Spleen (tissue), 11 donors: ENCODE measurements at regions not wholly inside any gene's neighbourhood (a gene's known extent, or its start where the extent isn't known, plus 50 kb on each side); places are given as distances from the start of the nearest gene placed in this dataset.
A peak's percentile ranks its signal among the peaks of the same experiment; 100 is the strongest.

ENCODE experiments used
- DNase-seq: peaks from one replicate; pipeline ENCODE4 v3.0.0-alpha.2; 2020
- H3K27ac ChIP-seq, 8 donors: fragments of 200-600 bp; sonication (generic) in 7 of 8; 1 replicate in 4 of 8; 2 replicates in 4 of 8; pipeline versions ENCODE4 v1.5.0 to v1.8.0; 2016 to 2021; ENCODE audit warnings: inconsistent platforms in 4 of 8, mild to moderate bottlenecking in 4 of 8, moderate library complexity in 1 of 8
- H3K27me3 ChIP-seq, 7 donors: fragments of 200-600 bp; sonication (generic) in 6 of 7; replicated peaks in 1 of 7; 1 replicate in 4 of 7; 2 replicates in 3 of 7; pipeline versions ENCODE4 v1.5.0 to v1.8.0; 2016 to 2021; ENCODE audit warnings: inconsistent platforms in 3 of 7, mild to moderate bottlenecking in 1 of 7
- H3K36me3 ChIP-seq, 6 donors: fragments of 200-600 bp; sonication (generic) in 5 of 6; 1 replicate in 4 of 6; 2 replicates in 2 of 6; pipeline versions ENCODE4 v1.5.0 to v1.8.0; 2016 to 2021; ENCODE audit warnings: inconsistent platforms in 2 of 6
- H3K4me1 ChIP-seq, 6 donors: fragments of 200-600 bp; sonication (generic) in 5 of 6; 1 replicate in 3 of 6; 2 replicates in 3 of 6; pipeline versions ENCODE4 v1.5.0 to v1.8.0; 2016 to 2021; ENCODE audit warnings: inconsistent platforms in 3 of 6
- H3K4me3 ChIP-seq, 8 donors: fragments of 200-600 bp; sonication (generic) in 7 of 8; 1 replicate in 4 of 8; 2 replicates in 4 of 8; pipeline versions ENCODE4 v1.5.0 to v1.8.0; 2016 to 2021; ENCODE audit warnings: inconsistent platforms in 4 of 8, mild to moderate bottlenecking in 4 of 8, moderate library complexity in 2 of 8
- H3K9me3 ChIP-seq, 8 donors: fragments of 200-600 bp; sonication (generic) in 7 of 8; 1 replicate in 4 of 8; 2 replicates in 4 of 8; pipeline versions ENCODE4 v1.5.0 to v1.8.0; 2016 to 2021; ENCODE audit warnings: inconsistent platforms in 4 of 8
- POLR2A ChIP-seq, 3 donors: fragments of 450-650 bp; IDR thresholded peaks; one replicate each; pipeline ENCODE4 v1.5.1; 2017; ENCODE audit warnings: antibody characterized with exemption in 3 of 3, mild to moderate bottlenecking in 1 of 3
- POLR2AphosphoS5 ChIP-seq, 3 donors: sonication (generic); formaldehyde crosslinking; IDR thresholded peaks; one replicate each; pipeline ENCODE4 v1.5.1; 2017; ENCODE audit warnings: antibody characterized with exemption in 3 of 3
- WGBS, 5 donors: extraction: QIAGEN DNeasy Blood & Tissue Kit in 3 of 5; methylation state at CpG; one replicate each; pipeline versions ENCODE4 v1.1.5 to v1.1.7; 2013 to 2018; 5-methylcytosine and 5-hydroxymethylcytosine counted together
- intact Hi-C: fragments of 100-400 bp; cut with DNase I; formaldehyde crosslinking; loops from one replicate; pipeline ENCODE4 v1.15.0; 2023; ENCODE audit warnings: low total_unique reads
- TF ChIP-seq, protein P1 (sequence below), 11 experiments: fragments of 200-600 bp in 7 of 11; fragments of 450-650 bp in 4 of 11; sonication (generic) in 4 of 11; IDR thresholded peaks in 8 of 11; conservative IDR thresholded peaks in 3 of 11; 1 replicate in 7 of 11; 2 replicates in 4 of 11; pipeline versions ENCODE4 v1.4.0 to v1.8.0; 2016 to 2021; ENCODE audit warnings: antibody characterized with exemption in 11 of 11, inconsistent platforms in 4 of 11, mild to moderate bottlenecking in 1 of 11
- donor health status: healthy with polysubstance abuse.
- donor health status: DM: no; HTN: no; CAD: no; lungs with moderate emphysema.
- donor health status: DM: no; HTN: no; CAD: no.
- donor health status: Bipolar disorder and iron deficiency.
- donor health status: healthy.
- donor health status: DM: no; HTN: no; CAD: no.
- donor health status: DM: yes; HTN: yes; CAD: no.

DNA sequence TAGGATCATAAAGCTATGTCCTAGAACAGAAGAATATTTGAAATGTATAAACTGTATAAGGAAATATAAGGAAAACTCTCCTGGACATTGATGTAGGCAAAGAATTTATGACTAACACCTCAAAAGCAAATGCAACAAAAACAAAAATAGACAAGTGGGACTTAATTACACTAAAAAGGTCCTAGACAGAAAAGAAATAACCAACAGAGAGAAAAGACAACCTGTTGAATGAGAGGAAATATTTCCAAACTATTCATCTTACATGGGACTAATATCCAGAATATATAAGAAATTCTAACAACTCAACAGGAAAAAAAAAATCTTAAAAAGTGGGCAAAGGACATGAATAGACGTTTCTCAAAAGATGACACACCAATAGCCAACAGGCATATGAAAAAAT, 54.4 kb upstream of the PRDX4 start:
- TF ChIP-seq POLR2AphosphoS5 (IDR thresholded peaks at IDR 0.05) (no peak), POLR2A (IDR thresholded peaks at IDR 0.05) (no peak)
- TF ChIP-seq, protein P1, sequence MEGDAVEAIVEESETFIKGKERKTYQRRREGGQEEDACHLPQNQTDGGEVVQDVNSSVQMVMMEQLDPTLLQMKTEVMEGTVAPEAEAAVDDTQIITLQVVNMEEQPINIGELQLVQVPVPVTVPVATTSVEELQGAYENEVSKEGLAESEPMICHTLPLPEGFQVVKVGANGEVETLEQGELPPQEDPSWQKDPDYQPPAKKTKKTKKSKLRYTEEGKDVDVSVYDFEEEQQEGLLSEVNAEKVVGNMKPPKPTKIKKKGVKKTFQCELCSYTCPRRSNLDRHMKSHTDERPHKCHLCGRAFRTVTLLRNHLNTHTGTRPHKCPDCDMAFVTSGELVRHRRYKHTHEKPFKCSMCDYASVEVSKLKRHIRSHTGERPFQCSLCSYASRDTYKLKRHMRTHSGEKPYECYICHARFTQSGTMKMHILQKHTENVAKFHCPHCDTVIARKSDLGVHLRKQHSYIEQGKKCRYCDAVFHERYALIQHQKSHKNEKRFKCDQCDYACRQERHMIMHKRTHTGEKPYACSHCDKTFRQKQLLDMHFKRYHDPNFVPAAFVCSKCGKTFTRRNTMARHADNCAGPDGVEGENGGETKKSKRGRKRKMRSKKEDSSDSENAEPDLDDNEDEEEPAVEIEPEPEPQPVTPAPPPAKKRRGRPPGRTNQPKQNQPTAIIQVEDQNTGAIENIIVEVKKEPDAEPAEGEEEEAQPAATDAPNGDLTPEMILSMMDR (IDR thresholded peaks at IDR 0.05 in 8 of 11, conservative IDR thresholded peaks at IDR 0.05 in 3 of 11), result no peak
- Histone ChIP-seq H3K27ac (no peak overlapping the region), H3K9me3 (no peaks in the 10 kb centered on the region), H3K4me3 (no peak overlapping the region), H3K27me3 (peaks cover 0 to 10% (median 0%) of the 10 kb centered on the region in 7 donors), H3K36me3 (no peaks in the 10 kb centered on the region), H3K4me1 (no peaks in the 10 kb centered on the region)
- WGBS, 5 donors, result 60 to 100% (median 82%) methylated on average over 1 of the region's 1 CpG
- no peak for DNase-seq
- intact Hi-C loops, result no loop called here

DNA sequence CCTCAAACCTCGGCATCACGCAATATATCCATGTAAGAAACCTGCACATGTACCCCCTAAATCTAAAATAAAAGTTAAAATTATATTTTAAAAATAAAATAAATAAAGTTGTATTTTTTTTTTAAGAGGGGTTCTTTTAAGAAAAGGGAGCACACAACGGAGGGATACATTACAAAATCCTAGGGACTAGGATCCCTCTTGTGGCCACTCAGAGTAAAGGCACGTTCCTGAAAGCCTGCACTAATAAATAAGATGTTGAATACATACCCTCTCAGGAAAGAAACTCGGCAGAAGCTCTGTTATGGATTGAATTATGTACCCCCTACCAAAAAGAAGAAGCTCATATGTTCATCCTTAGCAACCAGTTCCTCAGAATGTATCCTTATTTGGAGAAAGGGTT, 50.9 kb upstream of the PRDX4 start:
- Histone ChIP-seq H3K4me3 (no peak overlapping the region), H3K27me3 (peaks cover 0 to under 1% (median 0%) of the 10 kb centered on the region in 7 donors), H3K9me3 (peaks cover 0 to 9% (median 0%) of the 10 kb centered on the region in 8 donors), H3K36me3 (no peaks in the 10 kb centered on the region), H3K4me1 (no peaks in the 10 kb centered on the region), H3K27ac (no peak overlapping the region)
- intact Hi-C loops, result no loop called here
- WGBS, 5 donors, result 37 to 42% (median 40%) methylated on average over 5 of the region's 5 CpGs
- DNase-seq, result no peak
- TF ChIP-seq POLR2AphosphoS5 (IDR thresholded peaks at IDR 0.05), result no peak
- TF ChIP-seq POLR2A (IDR thresholded peaks at IDR 0.05), result no peak
- TF ChIP-seq, protein P1 (IDR thresholded peaks at IDR 0.05 in 8 of 11, conservative IDR thresholded peaks at IDR 0.05 in 3 of 11), result peak in 7 of 11 experiments; percentile 9 to 55 (median 48)
